Natural killer cell (primary cell): ENCODE measurements at regions not wholly inside any gene's neighbourhood (a gene's known extent, or its start where the extent isn't known, plus 50 kb on each side); places are given as distances from the start of the nearest gene placed in this dataset.
"Not testable (repeated sequence)": the region's sequence is repeated elsewhere in the genome, so short reads cannot be mapped to it uniquely, and the experiment has no call there.

Experiments
- ATAC-seq, 3 donors: fragments of 150-1000 bp in 2 of 3; fragments of 200-7000 bp in 1 of 3; cut with Tn5 transposase; 1 replicate in 1 of 3; 2 replicates in 2 of 3; pipeline ENCODE4 v1.10.0; 2021; ENCODE audit warnings: mild to moderate bottlenecking in 2 of 3, moderate library complexity in 2 of 3
- DNase-seq, 2 donors: peaks; one replicate each; pipeline versions ENCODE4 v3.0.0 to v3.0.0-alpha.2; 2013 to 2021; ENCODE audit warnings: mixed read lengths in 1 of 2
- H3K27ac ChIP-seq: one replicate; pipeline ENCODE4 v1.5.1; 2013; ENCODE audit warnings: mild to moderate bottlenecking, low read length
- H3K27me3 ChIP-seq: one replicate; pipeline ENCODE4 v1.6.1; 2013; ENCODE audit warnings: low read length; ENCODE audit not compliant: control insufficient read depth, insufficient read depth
- H3K36me3 ChIP-seq: one replicate; pipeline ENCODE4 v1.6.1; 2013; ENCODE audit warnings: low read length; ENCODE audit not compliant: control insufficient read depth, insufficient read depth
- H3K4me1 ChIP-seq: one replicate; pipeline ENCODE4 v1.6.1; 2013; ENCODE audit warnings: low read length; ENCODE audit not compliant: control insufficient read depth, insufficient read depth
- H3K4me3 ChIP-seq: one replicate; pipeline ENCODE4 v1.5.1; 2013; ENCODE audit warnings: low read length
- H3K9me3 ChIP-seq: one replicate; pipeline ENCODE4 v1.6.1; 2013; ENCODE audit warnings: low read length; ENCODE audit not compliant: control insufficient read depth, insufficient read depth
- H3K27ac Mint-ChIP-seq, 2 donors: one replicate each; pipeline ENCODE4 v1.8.0; 2022; ENCODE audit warnings: mild to moderate bottlenecking in 2 of 2, mixed read lengths in 2 of 2, moderate library complexity in 1 of 2
- H3K27me3 Mint-ChIP-seq, 2 donors: one replicate each; pipeline ENCODE4 v1.8.0; 2022; ENCODE audit warnings: low read depth in 2 of 2, mixed read lengths in 2 of 2
- H3K36me3 Mint-ChIP-seq: one replicate; pipeline ENCODE4 v1.8.0; 2022; ENCODE audit warnings: mixed read lengths
- H3K4me1 Mint-ChIP-seq, 2 donors: one replicate each; pipeline ENCODE4 v1.8.0; 2022; ENCODE audit warnings: mixed read lengths in 2 of 2
- H3K4me3 Mint-ChIP-seq: one replicate; pipeline ENCODE4 v1.8.0; 2022; ENCODE audit warnings: mild to moderate bottlenecking, moderate library complexity, mixed read lengths
- H3K9me3 Mint-ChIP-seq, 2 donors: one replicate each; pipeline ENCODE4 v1.8.0; 2022; ENCODE audit warnings: mixed read lengths in 2 of 2
- CTCF ChIP-seq: fragments of 200-600 bp; IDR thresholded peaks from one replicate; pipeline ENCODE4 v1.8.0; 2022; ENCODE audit warnings: antibody characterized with exemption
- WGBS: methylation state at CpG from one replicate; pipeline ENCODE4 v1.1.7; 2013; ENCODE audit warnings: missing lambda C conversion rate; ENCODE audit not compliant: insufficient coverage; 5-methylcytosine and 5-hydroxymethylcytosine counted together
- intact Hi-C: fragments of 100-400 bp; cut with micrococcal nuclease; formaldehyde crosslinking; loops from one replicate; pipeline ENCODE4 v1.14.2; 2022

- ATAC-seq, H3K4me3 Mint-ChIP-seq, H3K4me3 ChIP-seq, H3K4me1 ChIP-seq, H3K27ac Mint-ChIP-seq, H3K9me3 ChIP-seq, intact Hi-C loops, H3K4me1 Mint-ChIP-seq, H3K9me3 Mint-ChIP-seq, DNase-seq, H3K27me3 ChIP-seq, H3K36me3 ChIP-seq, H3K27me3 Mint-ChIP-seq, H3K36me3 Mint-ChIP-seq, H3K27ac ChIP-seq: not testable (repeated sequence)
- 95% methylated on average over 8 of the region's 9 CpGs for WGBS
Measured at GRCh38 chr20:54782758-54783157, 307.4 kb downstream of the DOK5 start.

- intact Hi-C loops: no loop called here
- no peak for TF ChIP-seq CTCF
- Histone ChIP-seq H3K27ac (no peak overlapping the region), H3K9me3 (no peaks in the 10 kb centered on the region), H3K4me1 (no peaks in the 10 kb centered on the region), H3K27me3 (no peaks in the 10 kb centered on the region), H3K4me3 (no peak overlapping the region), H3K36me3 (no peaks in the 10 kb centered on the region)
- peaks cover 0 to 3% of the 10 kb centered on the region in 2 donors for H3K9me3 Mint-ChIP-seq
- H3K27ac Mint-ChIP-seq: no peak overlapping the region
- DNase-seq (no peak), ATAC-seq (no peak)
- no peaks in the 10 kb centered on the region for H3K4me1 Mint-ChIP-seq
- no peaks in the 10 kb centered on the region for H3K27me3 Mint-ChIP-seq
- H3K4me3 Mint-ChIP-seq: no peak overlapping the region
- WGBS: 47% methylated on average over 5 of the region's 5 CpGs
- no peaks in the 10 kb centered on the region for H3K36me3 Mint-ChIP-seq
Measured at GRCh38 chr20:54774426-54774825, 299.0 kb downstream of the DOK5 start.

GRCh38 chr20:54773643-54774000 is 298.2 kb downstream of the DOK5 start:
- ATAC-seq (no peak), DNase-seq (no peak)
- Histone ChIP-seq H3K4me3 (no peak overlapping the region), H3K36me3 (no peaks in the 10 kb centered on the region), H3K27ac (no peak overlapping the region), H3K27me3 (no peaks in the 10 kb centered on the region), H3K9me3 (no peaks in the 10 kb centered on the region), H3K4me1 (no peaks in the 10 kb centered on the region)
- no peaks in the 10 kb centered on the region for H3K36me3 Mint-ChIP-seq
- H3K4me1 Mint-ChIP-seq: no peaks in the 10 kb centered on the region
- H3K27ac Mint-ChIP-seq: no peak overlapping the region
- peaks cover 0 to 3% of the 10 kb centered on the region in 2 donors for H3K9me3 Mint-ChIP-seq
- no peaks in the 10 kb centered on the region for H3K27me3 Mint-ChIP-seq
- intact Hi-C loops: no loop called here
- no peak overlapping the region for H3K4me3 Mint-ChIP-seq
- WGBS: 91% methylated on average over 8 of the region's 8 CpGs
- TF ChIP-seq CTCF: no peak

GRCh38 chr20:54772893-54773642 is 297.7 kb downstream of the DOK5 start:
- no peak overlapping the region for H3K27ac Mint-ChIP-seq
- H3K4me1 Mint-ChIP-seq: no peaks in the 10 kb centered on the region
- Histone ChIP-seq H3K4me1 (no peaks in the 10 kb centered on the region), H3K4me3 (no peak overlapping the region), H3K27ac (no peak overlapping the region), H3K9me3 (no peaks in the 10 kb centered on the region), H3K27me3 (no peaks in the 10 kb centered on the region), H3K36me3 (no peaks in the 10 kb centered on the region)
- DNase-seq (no peak), ATAC-seq (no peak)
- WGBS: no CpG with 5 or more reads among the region's 4 CpGs
- intact Hi-C loops: no loop called here
- H3K4me3 Mint-ChIP-seq: no peak overlapping the region
- no peak for TF ChIP-seq CTCF
- H3K27me3 Mint-ChIP-seq: no peaks in the 10 kb centered on the region
- H3K9me3 Mint-ChIP-seq: peaks cover 0 to 3% of the 10 kb centered on the region in 2 donors
- H3K36me3 Mint-ChIP-seq: no peaks in the 10 kb centered on the region
